ENCODE measurements at regions not wholly inside any gene's neighbourhood (a gene's known extent, or its start where the extent isn't known, plus 50 kb on each side); places are given as distances from the start of the nearest gene placed in this dataset.

- DNase-seq, result no peak
Observed at GRCh38 chr2:221818616-221819320, 246.7 kb upstream of the EPHA4 start.

GRCh38 chr2:221817878-221818277, 245.8 kb upstream of the EPHA4 start:
- no peak for DNase-seq

- DNase-seq, result no peak
Observed at GRCh38 chr2:221817052-221817451, 244.9 kb upstream of the EPHA4 start.

GRCh38 chr2:221816566-221816965, 244.5 kb upstream of the EPHA4 start:
- no peak for DNase-seq

GRCh38 chr2:221810650-221811049, 238.5 kb upstream of the EPHA4 start:
- DNase-seq, result no peak

GRCh38 chr2:221810245-221810644, 238.1 kb upstream of the EPHA4 start:
- no peak for DNase-seq

- no peak for DNase-seq
Observed at GRCh38 chr2:221808488-221808887, 236.4 kb upstream of the EPHA4 start.

- DNase-seq, result no peak
Observed at GRCh38 chr2:221807706-221808105, 235.6 kb upstream of the EPHA4 start.

- no peak for DNase-seq
Observed at GRCh38 chr2:221802089-221802488, 230.0 kb upstream of the EPHA4 start.

- no peak for DNase-seq
Observed at GRCh38 chr2:221792971-221793521, 220.9 kb upstream of the EPHA4 start.

- no peak for DNase-seq
Observed at GRCh38 chr2:221791844-221792243, 219.7 kb upstream of the EPHA4 start.

- DNase-seq, result no peak
Observed at GRCh38 chr2:221787561-221787960, 215.5 kb upstream of the EPHA4 start.

- no peak for DNase-seq
Observed at GRCh38 chr2:221786297-221786926, 214.3 kb upstream of the EPHA4 start.

GRCh38 chr2:221780281-221780688, 208.2 kb upstream of the EPHA4 start:
- no peak for DNase-seq

- peak in 7 of 14 donors; percentile 7 to 42 (median 9) for DNase-seq
Observed at GRCh38 chr2:221779614-221780067, 207.5 kb upstream of the EPHA4 start.

GRCh38 chr2:221778025-221778424, 205.9 kb upstream of the EPHA4 start:
- no peak for DNase-seq

GRCh38 chr2:221777119-221777518, 205.0 kb upstream of the EPHA4 start:
- no peak for DNase-seq

GRCh38 chr2:221775096-221775495, 203.0 kb upstream of the EPHA4 start:
- no peak for DNase-seq

GRCh38 chr2:221774136-221774535, 202.0 kb upstream of the EPHA4 start:
- no peak for DNase-seq

GRCh38 chr2:221771297-221771696, 199.2 kb upstream of the EPHA4 start:
- DNase-seq, result no peak

GRCh38 chr2:221767106-221768012, 195.3 kb upstream of the EPHA4 start:
- DNase-seq, result no peak

- DNase-seq, result no peak
Observed at GRCh38 chr2:221762496-221762895, 190.4 kb upstream of the EPHA4 start.

- no peak for DNase-seq
Observed at GRCh38 chr2:221761260-221761659, 189.2 kb upstream of the EPHA4 start.

Measured in C1 segment of cervical spinal cord (tissue), 14 donors.